Omental fat pad (tissue), 3 donors: ENCODE measurements at regions not wholly inside any gene's neighbourhood (a gene's known extent, or its start where the extent isn't known, plus 50 kb on each side); places are given as distances from the start of the nearest gene placed in this dataset.
"Not testable (repeated sequence)": the region's sequence is repeated elsewhere in the genome, so short reads cannot be mapped to it uniquely, and the experiment has no call there.

ENCODE experiments used
- ATAC-seq: fragments of 150-250 bp; one replicate; pipeline ENCODE4 v1.9.1; 2016; ENCODE audit warnings: mild to moderate bottlenecking, moderate library complexity; ENCODE audit not compliant: low FRiP score
- DNase-seq: peaks from one replicate; pipeline ENCODE4 v3.0.0-alpha.2; 2019; ENCODE audit warnings: low spot score
- TF ChIP-seq, protein P1 (sequence below), 3 donors: fragments of 450-650 bp; IDR thresholded peaks; one replicate each; pipeline ENCODE4 v1.5.1; 2016 to 2017; ENCODE audit warnings: antibody characterized with exemption in 3 of 3, mild to moderate bottlenecking in 3 of 3, moderate library complexity in 2 of 3

DNA sequence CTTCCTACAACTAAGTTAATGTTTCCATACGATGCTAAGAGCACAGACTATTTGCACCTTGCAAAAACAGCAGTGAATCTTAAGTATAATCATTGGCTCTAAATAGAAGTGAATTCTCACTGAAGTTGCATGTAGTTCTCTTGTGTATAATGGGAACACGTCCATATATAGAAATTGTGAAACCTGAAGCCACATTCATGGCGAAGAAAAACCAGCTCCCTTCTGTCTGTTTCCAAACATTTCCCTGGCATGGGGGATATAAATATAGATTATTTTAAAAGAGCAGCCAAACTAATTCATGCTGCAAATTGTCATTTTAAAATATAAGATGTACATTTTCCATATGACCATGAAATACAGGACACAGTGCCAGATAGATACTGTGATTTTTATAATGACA, 71.1 kb downstream of the TRAM1L1 start:
- no peak for DNase-seq
- TF ChIP-seq, protein P1, sequence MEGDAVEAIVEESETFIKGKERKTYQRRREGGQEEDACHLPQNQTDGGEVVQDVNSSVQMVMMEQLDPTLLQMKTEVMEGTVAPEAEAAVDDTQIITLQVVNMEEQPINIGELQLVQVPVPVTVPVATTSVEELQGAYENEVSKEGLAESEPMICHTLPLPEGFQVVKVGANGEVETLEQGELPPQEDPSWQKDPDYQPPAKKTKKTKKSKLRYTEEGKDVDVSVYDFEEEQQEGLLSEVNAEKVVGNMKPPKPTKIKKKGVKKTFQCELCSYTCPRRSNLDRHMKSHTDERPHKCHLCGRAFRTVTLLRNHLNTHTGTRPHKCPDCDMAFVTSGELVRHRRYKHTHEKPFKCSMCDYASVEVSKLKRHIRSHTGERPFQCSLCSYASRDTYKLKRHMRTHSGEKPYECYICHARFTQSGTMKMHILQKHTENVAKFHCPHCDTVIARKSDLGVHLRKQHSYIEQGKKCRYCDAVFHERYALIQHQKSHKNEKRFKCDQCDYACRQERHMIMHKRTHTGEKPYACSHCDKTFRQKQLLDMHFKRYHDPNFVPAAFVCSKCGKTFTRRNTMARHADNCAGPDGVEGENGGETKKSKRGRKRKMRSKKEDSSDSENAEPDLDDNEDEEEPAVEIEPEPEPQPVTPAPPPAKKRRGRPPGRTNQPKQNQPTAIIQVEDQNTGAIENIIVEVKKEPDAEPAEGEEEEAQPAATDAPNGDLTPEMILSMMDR (IDR thresholded peaks at IDR 0.05), result no peak
- no peak for ATAC-seq

DNA sequence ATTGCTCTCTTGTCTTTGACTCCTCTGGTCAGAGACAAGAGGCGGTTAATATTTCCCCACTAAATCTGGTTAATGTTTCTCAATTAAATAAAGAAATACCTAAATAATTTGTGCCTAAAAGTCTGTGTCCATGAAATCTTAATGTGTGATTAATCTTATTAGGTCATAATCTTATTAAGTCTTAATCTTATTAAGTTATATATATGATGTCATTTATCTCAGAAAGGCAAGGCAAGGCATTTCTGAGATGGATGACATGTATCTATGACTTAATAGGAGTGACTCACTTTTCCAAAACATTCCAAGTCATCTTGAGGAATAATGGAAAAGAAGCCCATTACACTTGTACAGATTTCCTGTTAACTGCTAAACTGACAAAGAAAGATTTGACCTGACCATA, 74.7 kb downstream of the TRAM1L1 start:
- no peak for ATAC-seq
- TF ChIP-seq, protein P1 (IDR thresholded peaks at IDR 0.05), result no peak
- DNase-seq, result no peak

DNA sequence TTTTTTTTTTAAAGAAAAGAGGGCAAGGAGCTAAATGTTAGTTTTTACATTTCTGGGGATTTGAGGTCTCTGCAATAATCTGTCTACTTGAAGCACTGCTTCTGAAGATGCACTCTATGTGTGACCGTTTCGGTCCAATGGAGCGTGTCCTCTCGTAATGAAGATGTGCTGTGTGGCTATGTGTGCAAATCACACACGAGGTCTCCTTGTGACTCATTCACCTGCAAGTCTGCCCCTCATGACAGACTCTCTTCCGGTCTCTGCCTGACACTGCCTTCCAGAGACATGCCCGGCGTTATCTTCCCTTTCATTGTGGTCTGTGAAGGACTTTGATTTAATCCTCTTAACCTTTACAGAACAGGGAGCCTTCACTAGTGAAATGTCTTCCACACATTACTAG, 84.3 kb downstream of the TRAM1L1 start:
- no peak for DNase-seq
- no peak for ATAC-seq

DNA sequence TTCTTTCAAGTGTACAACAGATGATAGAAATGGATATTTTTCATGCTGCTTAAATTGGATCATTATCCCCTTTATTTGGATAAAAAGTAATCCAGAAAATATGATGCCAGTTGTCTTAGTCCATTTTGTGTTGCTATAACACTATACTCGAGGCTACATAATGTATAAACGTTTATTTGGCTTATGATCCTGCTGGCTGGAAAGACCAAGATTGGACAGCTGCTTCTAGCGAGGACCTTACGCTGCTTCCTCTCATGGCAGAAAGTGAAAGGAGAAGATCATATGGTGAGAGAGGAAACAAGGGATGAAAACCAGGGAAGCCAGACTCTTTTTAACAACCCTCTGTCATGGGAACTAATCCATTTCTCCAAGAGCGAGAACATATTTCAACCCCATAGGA, 102.7 kb downstream of the TRAM1L1 start:
- TF ChIP-seq, protein P1 (IDR thresholded peaks at IDR 0.05), result no peak
- DNase-seq (no peak), ATAC-seq (no peak)

More for the DNA sequence above, 84.3 kb downstream of the TRAM1L1 start:
- TF ChIP-seq, protein P1 (IDR thresholded peaks at IDR 0.05), result no peak

DNA sequence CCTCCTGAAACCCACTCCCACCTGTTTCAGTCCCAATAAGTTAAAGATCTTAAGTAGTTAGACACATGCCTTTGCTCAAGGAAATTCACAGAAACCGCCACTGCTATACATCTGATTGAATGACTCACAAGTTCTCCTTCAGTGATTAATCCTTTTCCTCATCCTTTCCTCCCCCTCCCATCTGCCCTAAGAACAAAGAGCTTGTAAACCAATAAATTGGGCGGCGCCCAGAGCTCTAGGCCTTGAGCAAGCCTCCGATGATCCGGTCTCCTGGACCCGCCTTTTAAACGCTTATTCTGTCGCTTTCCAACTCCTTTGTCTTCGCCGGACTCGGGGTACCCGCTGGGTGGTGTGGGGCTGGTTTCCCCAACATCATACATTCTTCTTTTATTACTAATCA, 104.9 kb downstream of the TRAM1L1 start:
- ATAC-seq, DNase-seq: not testable (repeated sequence)

DNA sequence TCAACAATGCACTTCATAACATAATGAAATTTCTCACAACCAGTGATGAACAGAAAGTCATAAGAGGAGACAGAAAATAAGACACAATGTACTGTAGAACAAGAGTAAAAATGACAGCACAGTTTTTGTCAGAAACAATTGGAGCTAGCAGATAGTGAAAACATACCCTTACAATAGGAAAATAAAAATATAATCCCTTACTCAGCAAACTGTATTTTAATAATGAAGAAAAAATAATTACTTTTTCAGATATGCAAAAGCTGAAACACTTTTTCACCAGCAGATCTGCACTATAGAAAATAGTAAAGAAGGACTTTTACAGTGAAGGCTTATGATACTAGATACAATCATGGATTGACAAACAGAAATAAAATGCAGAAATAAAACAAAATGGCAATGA, 126.3 kb downstream of the TRAM1L1 start:
- ATAC-seq, result no peak
- TF ChIP-seq, protein P1 (IDR thresholded peaks at IDR 0.05), result no peak

DNA sequence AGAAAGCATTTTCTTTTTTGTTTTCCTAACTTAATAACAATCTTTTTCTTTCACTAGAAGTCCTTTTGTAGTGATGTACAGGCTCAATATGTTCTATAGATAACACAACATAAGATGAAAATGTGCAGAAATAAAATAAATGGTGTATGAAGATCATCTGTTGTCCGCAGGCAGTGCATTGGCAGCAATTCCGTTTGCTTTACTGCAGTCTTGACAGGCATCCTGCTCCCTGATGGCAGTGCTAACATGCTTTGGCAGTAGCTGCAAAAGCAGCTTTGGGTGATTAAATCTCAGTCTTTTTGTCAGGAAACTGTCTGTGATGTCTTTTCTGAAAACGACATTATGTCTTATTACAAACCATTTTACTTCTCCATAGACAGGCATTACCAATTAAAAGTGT, 131.4 kb downstream of the TRAM1L1 start:
- TF ChIP-seq, protein P1 (IDR thresholded peaks at IDR 0.05), result no peak
- DNase-seq (no peak), ATAC-seq (no peak)

More for the DNA sequence above, 126.3 kb downstream of the TRAM1L1 start:
- no peak for DNase-seq
